Upper lobe of left lung (tissue), 4 donors: ENCODE measurements at regions not wholly inside any gene's neighbourhood (a gene's known extent, or its start where the extent isn't known, plus 50 kb on each side); places are given as distances from the start of the nearest gene placed in this dataset.

Experiments used
- POLR2A ChIP-seq, 4 donors: fragments of 450-650 bp; IDR thresholded peaks; one replicate each; pipeline ENCODE4 v1.5.1; 2016 to 2017; ENCODE audit warnings: antibody characterized with exemption in 4 of 4, mild to moderate bottlenecking in 2 of 4
- POLR2AphosphoS5 ChIP-seq, 2 donors: sonication (generic); formaldehyde crosslinking; IDR thresholded peaks; one replicate each; pipeline ENCODE4 v1.5.1; 2017; ENCODE audit warnings: antibody characterized with exemption in 2 of 2
- TF ChIP-seq, protein P1 (sequence below), 6 experiments: fragments of 450-650 bp in 4 of 6; fragments of 200-600 bp in 2 of 6; sonication (generic) in 2 of 6; IDR thresholded peaks; one replicate each; pipeline ENCODE4 v1.5.1; 2016 to 2019; ENCODE audit warnings: antibody characterized with exemption in 6 of 6

DNA sequence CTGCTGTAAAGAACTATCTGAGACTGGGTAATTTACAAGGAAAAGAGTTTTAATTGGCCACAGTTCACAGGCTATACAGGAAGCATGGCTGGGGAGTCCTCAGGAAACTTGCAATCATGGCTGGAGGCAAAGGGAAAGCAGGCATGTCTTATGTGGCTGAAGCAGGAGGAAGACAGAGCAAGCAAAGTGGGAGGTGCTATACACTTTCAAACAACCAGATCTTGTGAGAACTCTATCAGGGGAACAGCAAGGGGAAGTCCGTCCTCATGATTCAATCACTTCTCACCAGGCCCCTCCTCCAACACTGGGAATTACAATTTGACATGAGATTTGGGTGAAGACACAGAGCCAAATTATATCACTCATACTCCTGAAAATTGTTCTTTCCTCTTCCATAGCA lies 109.5 kb upstream of the PKP2 start:
- TF ChIP-seq, protein P1, sequence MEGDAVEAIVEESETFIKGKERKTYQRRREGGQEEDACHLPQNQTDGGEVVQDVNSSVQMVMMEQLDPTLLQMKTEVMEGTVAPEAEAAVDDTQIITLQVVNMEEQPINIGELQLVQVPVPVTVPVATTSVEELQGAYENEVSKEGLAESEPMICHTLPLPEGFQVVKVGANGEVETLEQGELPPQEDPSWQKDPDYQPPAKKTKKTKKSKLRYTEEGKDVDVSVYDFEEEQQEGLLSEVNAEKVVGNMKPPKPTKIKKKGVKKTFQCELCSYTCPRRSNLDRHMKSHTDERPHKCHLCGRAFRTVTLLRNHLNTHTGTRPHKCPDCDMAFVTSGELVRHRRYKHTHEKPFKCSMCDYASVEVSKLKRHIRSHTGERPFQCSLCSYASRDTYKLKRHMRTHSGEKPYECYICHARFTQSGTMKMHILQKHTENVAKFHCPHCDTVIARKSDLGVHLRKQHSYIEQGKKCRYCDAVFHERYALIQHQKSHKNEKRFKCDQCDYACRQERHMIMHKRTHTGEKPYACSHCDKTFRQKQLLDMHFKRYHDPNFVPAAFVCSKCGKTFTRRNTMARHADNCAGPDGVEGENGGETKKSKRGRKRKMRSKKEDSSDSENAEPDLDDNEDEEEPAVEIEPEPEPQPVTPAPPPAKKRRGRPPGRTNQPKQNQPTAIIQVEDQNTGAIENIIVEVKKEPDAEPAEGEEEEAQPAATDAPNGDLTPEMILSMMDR (IDR thresholded peaks at IDR 0.05), result no peak
- TF ChIP-seq POLR2AphosphoS5 (IDR thresholded peaks at IDR 0.05) (no peak), POLR2A (IDR thresholded peaks at IDR 0.05) (no peak)
